ENCODE measurements at regions not wholly inside any gene's neighbourhood (a gene's known extent, or its start where the extent isn't known, plus 50 kb on each side); places are given as distances from the start of the nearest gene placed in this dataset.

- Histone ChIP-seq H3K79me1 (ENCODE audit: low read length) (no peaks in the 10 kb centered on the region), H4K8ac (ENCODE audit: low read depth, low read length) (no peak overlapping the region), H3K4ac (ENCODE audit: low read depth, low read length) (no peak overlapping the region), H3K4me3 (ENCODE audit: low read depth, low read length) (no peak overlapping the region), H3K27me3 (ENCODE audit: insufficient read depth, low read length) (no peaks in the 10 kb centered on the region), H2AK5ac (ENCODE audit: low read length) (no peak overlapping the region), H3K23ac (ENCODE audit: low read length) (no peak overlapping the region), H4K12ac (ENCODE audit: low read depth, low read length) (no peak overlapping the region), H2AFZ (ENCODE audit: insufficient read depth, low read length, poor library complexity) (no peak overlapping the region), H3K4me1 (ENCODE audit: control insufficient read depth in 1 of 2, insufficient read depth in 2 of 2, low read length in 2 of 2) (no peaks in the 10 kb centered on the region), H3K4me2 (ENCODE audit: low read length) (no peak overlapping the region), H4K91ac (ENCODE audit: low read depth, low read length) (no peak overlapping the region), H3K79me2 (ENCODE audit: control insufficient read depth, insufficient read depth, low read length, poor library complexity) (no peaks in the 10 kb centered on the region), H3K9me3 (ENCODE audit: insufficient read depth, low read depth, low read length) (no peaks in the 10 kb centered on the region), H3K27ac (ENCODE audit: low read depth, low read length) (no peak overlapping the region), H2BK5ac (ENCODE audit: low read depth, low read length, poor library complexity) (no peak overlapping the region), H3K36me3 (ENCODE audit: control insufficient read depth in 1 of 2, insufficient read depth in 2 of 2, low read length in 2 of 2) (no peaks in the 10 kb centered on the region), H3K14ac (ENCODE audit: low read length) (no peak overlapping the region), H3K18ac (ENCODE audit: low read length) (no peak overlapping the region), H2BK120ac (ENCODE audit: insufficient read depth, low read length, poor library complexity) (no peak overlapping the region), H3K9ac (ENCODE audit: low read length) (no peak overlapping the region), H2BK12ac (ENCODE audit: low read length) (no peak overlapping the region)
- WGBS (ENCODE audit: extremely low coverage, insufficient coverage, insufficient read length) = no CpG with 5 or more reads among the region's 1 CpG
- no peak for DNase-seq
Measured at GRCh38 chr4:11079171-11079570, 349.5 kb downstream of the HS3ST1 start.

GRCh38 chr4:11074581-11075241 lies 354.0 kb downstream of the HS3ST1 start:
- H2AK5ac ChIP-seq (ENCODE audit: low read length) = no peak overlapping the region
- H4K8ac ChIP-seq (ENCODE audit: low read depth, low read length) = no peak overlapping the region
- no peak overlapping the region for H3K4me2 ChIP-seq (ENCODE audit: low read length)
- H4K12ac ChIP-seq (ENCODE audit: low read depth, low read length) = no peak overlapping the region
- no CpG with 5 or more reads among the region's 4 CpGs for WGBS (ENCODE audit: extremely low coverage, insufficient coverage, insufficient read length)
- H3K27ac ChIP-seq (ENCODE audit: low read depth, low read length) = no peak overlapping the region
- peaks cover 0 to 2% of the 10 kb centered on the region in 2 experiments for H3K4me1 ChIP-seq (ENCODE audit: control insufficient read depth in 1 of 2, insufficient read depth in 2 of 2, low read length in 2 of 2)
- no peaks in the 10 kb centered on the region for H3K9me3 ChIP-seq (ENCODE audit: insufficient read depth, low read depth, low read length)
- no peak overlapping the region for H2BK12ac ChIP-seq (ENCODE audit: low read length)
- no peak for DNase-seq
- H2BK5ac ChIP-seq (ENCODE audit: low read depth, low read length, poor library complexity) = no peak overlapping the region
- no peak overlapping the region for H2AFZ ChIP-seq (ENCODE audit: insufficient read depth, low read length, poor library complexity)
- no peak overlapping the region for H3K9ac ChIP-seq (ENCODE audit: low read length)
- no peaks in the 10 kb centered on the region for H3K27me3 ChIP-seq (ENCODE audit: insufficient read depth, low read length)
- no peaks in the 10 kb centered on the region for H3K79me1 ChIP-seq (ENCODE audit: low read length)
- no peak overlapping the region for H3K4me3 ChIP-seq (ENCODE audit: low read depth, low read length)
- H3K18ac ChIP-seq (ENCODE audit: low read length) = no peak overlapping the region
- H3K36me3 ChIP-seq (ENCODE audit: control insufficient read depth in 1 of 2, insufficient read depth in 2 of 2, low read length in 2 of 2) = no peaks in the 10 kb centered on the region
- H2BK120ac ChIP-seq (ENCODE audit: insufficient read depth, low read length, poor library complexity) = no peak overlapping the region
- H3K4ac ChIP-seq (ENCODE audit: low read depth, low read length) = no peak overlapping the region
- H4K91ac ChIP-seq (ENCODE audit: low read depth, low read length) = no peak overlapping the region
- no peaks in the 10 kb centered on the region for H3K79me2 ChIP-seq (ENCODE audit: control insufficient read depth, insufficient read depth, low read length, poor library complexity)
- H3K14ac ChIP-seq (ENCODE audit: low read length) = no peak overlapping the region
- H3K23ac ChIP-seq (ENCODE audit: low read length) = no peak overlapping the region

GRCh38 chr4:11073621-11074051 lies 355.1 kb downstream of the HS3ST1 start:
- Histone ChIP-seq H3K4me3 (ENCODE audit: low read depth, low read length) (no peak overlapping the region), H4K91ac (ENCODE audit: low read depth, low read length) (no peak overlapping the region), H4K8ac (ENCODE audit: low read depth, low read length) (no peak overlapping the region), H3K4me1 (ENCODE audit: control insufficient read depth in 1 of 2, insufficient read depth in 2 of 2, low read length in 2 of 2) (peaks cover 0 to 2% of the 10 kb centered on the region in 2 experiments), H3K23ac (ENCODE audit: low read length) (no peak overlapping the region), H3K4ac (ENCODE audit: low read depth, low read length) (no peak overlapping the region), H2AK5ac (ENCODE audit: low read length) (no peak overlapping the region), H2BK120ac (ENCODE audit: insufficient read depth, low read length, poor library complexity) (no peak overlapping the region), H4K12ac (ENCODE audit: low read depth, low read length) (no peak overlapping the region), H3K79me1 (ENCODE audit: low read length) (no peaks in the 10 kb centered on the region), H3K18ac (ENCODE audit: low read length) (no peak overlapping the region), H3K27ac (ENCODE audit: low read depth, low read length) (no peak overlapping the region), H2AFZ (ENCODE audit: insufficient read depth, low read length, poor library complexity) (no peak overlapping the region), H3K27me3 (ENCODE audit: insufficient read depth, low read length) (no peaks in the 10 kb centered on the region), H3K4me2 (ENCODE audit: low read length) (no peak overlapping the region), H2BK5ac (ENCODE audit: low read depth, low read length, poor library complexity) (no peak overlapping the region), H3K9ac (ENCODE audit: low read length) (no peak overlapping the region), H3K14ac (ENCODE audit: low read length) (no peak overlapping the region), H3K79me2 (ENCODE audit: control insufficient read depth, insufficient read depth, low read length, poor library complexity) (no peaks in the 10 kb centered on the region), H3K9me3 (ENCODE audit: insufficient read depth, low read depth, low read length) (no peaks in the 10 kb centered on the region), H2BK12ac (ENCODE audit: low read length) (no peak overlapping the region), H3K36me3 (ENCODE audit: control insufficient read depth in 1 of 2, insufficient read depth in 2 of 2, low read length in 2 of 2) (no peaks in the 10 kb centered on the region)
- no peak for DNase-seq
- no CpG with 5 or more reads among the region's 6 CpGs for WGBS (ENCODE audit: extremely low coverage, insufficient coverage, insufficient read length)

GRCh38 chr4:11072999-11073398 lies 355.7 kb downstream of the HS3ST1 start:
- DNase-seq = no peak

More at GRCh38 chr4:11072999-11073398, 355.7 kb downstream of the HS3ST1 start:
- Histone ChIP-seq H3K27me3 (ENCODE audit: insufficient read depth, low read length) (no peaks in the 10 kb centered on the region), H3K79me2 (ENCODE audit: control insufficient read depth, insufficient read depth, low read length, poor library complexity) (no peaks in the 10 kb centered on the region), H3K27ac (ENCODE audit: low read depth, low read length) (no peak overlapping the region), H3K4me3 (ENCODE audit: low read depth, low read length) (no peak overlapping the region), H3K9ac (ENCODE audit: low read length) (no peak overlapping the region), H3K79me1 (ENCODE audit: low read length) (no peaks in the 10 kb centered on the region), H2BK12ac (ENCODE audit: low read length) (no peak overlapping the region), H2BK120ac (ENCODE audit: insufficient read depth, low read length, poor library complexity) (no peak overlapping the region), H2AFZ (ENCODE audit: insufficient read depth, low read length, poor library complexity) (no peak overlapping the region), H4K12ac (ENCODE audit: low read depth, low read length) (no peak overlapping the region), H4K8ac (ENCODE audit: low read depth, low read length) (no peak overlapping the region), H3K14ac (ENCODE audit: low read length) (no peak overlapping the region), H3K18ac (ENCODE audit: low read length) (no peak overlapping the region), H3K4ac (ENCODE audit: low read depth, low read length) (no peak overlapping the region), H3K4me2 (ENCODE audit: low read length) (no peak overlapping the region), H3K36me3 (ENCODE audit: control insufficient read depth in 1 of 2, insufficient read depth in 2 of 2, low read length in 2 of 2) (no peaks in the 10 kb centered on the region), H3K23ac (ENCODE audit: low read length) (no peak overlapping the region), H2BK5ac (ENCODE audit: low read depth, low read length, poor library complexity) (no peak overlapping the region), H3K9me3 (ENCODE audit: insufficient read depth, low read depth, low read length) (no peaks in the 10 kb centered on the region), H3K4me1 (ENCODE audit: control insufficient read depth in 1 of 2, insufficient read depth in 2 of 2, low read length in 2 of 2) (peaks cover 0 to 2% of the 10 kb centered on the region in 2 experiments), H4K91ac (ENCODE audit: low read depth, low read length) (no peak overlapping the region), H2AK5ac (ENCODE audit: low read length) (no peak overlapping the region)
- no CpG with 5 or more reads among the region's 8 CpGs for WGBS (ENCODE audit: extremely low coverage, insufficient coverage, insufficient read length)
